ENCODE measurements at regions not wholly inside any gene's neighbourhood (a gene's known extent, or its start where the extent isn't known, plus 50 kb on each side); places are given as distances from the start of the nearest gene placed in this dataset.
"Not testable (repeated sequence)": the region's sequence is repeated elsewhere in the genome, so short reads cannot be mapped to it uniquely, and the experiment has no call there.

- no peak for DNase-seq (ENCODE audit: low read depth)
- no peak overlapping the region for H3K4me3 ChIP-seq (ENCODE audit: low read depth, low read length)
- TF ChIP-seq, protein P1, sequence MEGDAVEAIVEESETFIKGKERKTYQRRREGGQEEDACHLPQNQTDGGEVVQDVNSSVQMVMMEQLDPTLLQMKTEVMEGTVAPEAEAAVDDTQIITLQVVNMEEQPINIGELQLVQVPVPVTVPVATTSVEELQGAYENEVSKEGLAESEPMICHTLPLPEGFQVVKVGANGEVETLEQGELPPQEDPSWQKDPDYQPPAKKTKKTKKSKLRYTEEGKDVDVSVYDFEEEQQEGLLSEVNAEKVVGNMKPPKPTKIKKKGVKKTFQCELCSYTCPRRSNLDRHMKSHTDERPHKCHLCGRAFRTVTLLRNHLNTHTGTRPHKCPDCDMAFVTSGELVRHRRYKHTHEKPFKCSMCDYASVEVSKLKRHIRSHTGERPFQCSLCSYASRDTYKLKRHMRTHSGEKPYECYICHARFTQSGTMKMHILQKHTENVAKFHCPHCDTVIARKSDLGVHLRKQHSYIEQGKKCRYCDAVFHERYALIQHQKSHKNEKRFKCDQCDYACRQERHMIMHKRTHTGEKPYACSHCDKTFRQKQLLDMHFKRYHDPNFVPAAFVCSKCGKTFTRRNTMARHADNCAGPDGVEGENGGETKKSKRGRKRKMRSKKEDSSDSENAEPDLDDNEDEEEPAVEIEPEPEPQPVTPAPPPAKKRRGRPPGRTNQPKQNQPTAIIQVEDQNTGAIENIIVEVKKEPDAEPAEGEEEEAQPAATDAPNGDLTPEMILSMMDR (IDR thresholded peaks at IDR 0.05; ENCODE audit: insufficient read depth, low read depth, low read length, missing control alignments), result no peak
Observed at GRCh38 chr3:84685467-84685866, 273.3 kb upstream of the CADM2 start.

DNA sequence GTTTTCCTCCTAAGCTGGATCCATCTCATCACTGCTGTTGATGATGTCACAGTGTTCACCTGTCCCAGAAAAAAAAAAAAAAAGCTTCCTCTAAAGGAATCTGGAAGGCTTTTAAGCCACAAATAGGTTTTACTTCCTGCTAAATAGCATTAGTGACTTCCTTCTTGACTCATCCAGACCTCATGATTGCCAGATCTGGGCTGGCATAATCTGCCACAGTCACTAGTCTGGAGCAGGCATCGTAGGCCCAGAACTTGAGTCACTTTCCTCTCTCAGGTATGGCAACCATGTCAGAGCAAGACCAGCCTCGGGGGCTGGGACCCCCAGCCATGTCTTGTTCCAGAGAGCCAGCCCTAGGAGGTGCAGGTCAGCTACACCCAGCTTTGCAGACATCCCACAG, 266.5 kb upstream of the CADM2 start:
- no peak overlapping the region for H3K4me3 ChIP-seq (ENCODE audit: low read depth, low read length)
- DNase-seq (ENCODE audit: low read depth), result no peak
- TF ChIP-seq, protein P1 (IDR thresholded peaks at IDR 0.05; ENCODE audit: insufficient read depth, low read depth, low read length, missing control alignments), result no peak

GRCh38 chr3:84710288-84710687, 248.5 kb upstream of the CADM2 start:
- H3K4me3 ChIP-seq (ENCODE audit: low read depth, low read length); DNase-seq (ENCODE audit: low read depth): not testable (repeated sequence)

- H3K4me3 ChIP-seq (ENCODE audit: low read depth, low read length), result no peak overlapping the region
- TF ChIP-seq, protein P1 (IDR thresholded peaks at IDR 0.05; ENCODE audit: insufficient read depth, low read depth, low read length, missing control alignments), result no peak
- DNase-seq (ENCODE audit: low read depth), result no peak
Observed at GRCh38 chr3:84717894-84718293, 240.9 kb upstream of the CADM2 start.

- no peak overlapping the region for H3K4me3 ChIP-seq (ENCODE audit: low read depth, low read length)
- TF ChIP-seq, protein P1 (IDR thresholded peaks at IDR 0.05; ENCODE audit: insufficient read depth, low read depth, low read length, missing control alignments), result no peak
- DNase-seq (ENCODE audit: low read depth), result no peak
Observed at GRCh38 chr3:84724877-84725276, 233.9 kb upstream of the CADM2 start.

- DNase-seq (ENCODE audit: low read depth), result no peak
- no peak overlapping the region for H3K4me3 ChIP-seq (ENCODE audit: low read depth, low read length)
- TF ChIP-seq, protein P1 (IDR thresholded peaks at IDR 0.05; ENCODE audit: insufficient read depth, low read depth, low read length, missing control alignments), result no peak
Observed at GRCh38 chr3:84727616-84728015, 231.2 kb upstream of the CADM2 start.

GRCh38 chr3:84734731-84735130, 224.1 kb upstream of the CADM2 start:
- DNase-seq (ENCODE audit: low read depth), result not testable (repeated sequence)

GRCh38 chr3:84738086-84738485, 220.7 kb upstream of the CADM2 start:
- no peak overlapping the region for H3K4me3 ChIP-seq (ENCODE audit: low read depth, low read length)
- no peak for DNase-seq (ENCODE audit: low read depth)

More at GRCh38 chr3:84734731-84735130, 224.1 kb upstream of the CADM2 start:
- H3K4me3 ChIP-seq (ENCODE audit: low read depth, low read length), result not testable (repeated sequence)

More at GRCh38 chr3:84738086-84738485, 220.7 kb upstream of the CADM2 start:
- TF ChIP-seq, protein P1 (IDR thresholded peaks at IDR 0.05; ENCODE audit: insufficient read depth, low read depth, low read length, missing control alignments), result no peak
